ENCODE measurements at regions not wholly inside any gene's neighbourhood (a gene's known extent, or its start where the extent isn't known, plus 50 kb on each side); places are given as distances from the start of the nearest gene placed in this dataset.

- H3K4me3 ChIP-seq, result no peak overlapping the region
- CTCF ChIA-PET, result no interaction called here
- H3K4me2 ChIP-seq (ENCODE audit: control insufficient read depth, insufficient read depth), result no peak overlapping the region
- intact Hi-C loops (cut with micrococcal nuclease; ENCODE audit: unreplicated experiment), result no loop called here
- no TSS peak for BruUV-seq (replicated peaks)
- H3K9me3 ChIP-seq (replicated peaks; ENCODE audit: control insufficient read depth, insufficient read depth, low read length), result no peaks in the 10 kb centered on the region
- WGBS (ENCODE audit: insufficient coverage, insufficient replicate concordance, low lambda C conversion rate, missing lambda C conversion rate), result 0% methylated on average over 2 of the region's 2 CpGs
- FAIRE-seq, result no peak
- no peaks in the 10 kb centered on the region for H3K79me2 ChIP-seq (ENCODE audit: control insufficient read depth, insufficient read depth, low read length)
- H3K27me3 ChIP-seq (replicated peaks in 1 of 2; ENCODE audit: control insufficient read depth in 2 of 2, insufficient read depth in 2 of 2, low read length in 1 of 2), result no peaks in the 10 kb centered on the region
- H3K36me3 ChIP-seq (ENCODE audit: control insufficient read depth in 2 of 2, insufficient read depth in 2 of 2, low read length in 1 of 2), result no peaks in the 10 kb centered on the region
- DNase-seq (ENCODE audit: low read depth, low spot score), result no peak
- no peak overlapping the region for H3K9ac ChIP-seq (ENCODE audit: control insufficient read depth, insufficient read depth, low read length)
- in situ Hi-C loops (cut with MboI), result no loop called here
- H3K4me1 ChIP-seq (ENCODE audit: control insufficient read depth, insufficient read depth, low read length), result no peaks in the 10 kb centered on the region
- SMC1A ChIA-PET (ENCODE audit: uncharacterized antibody, unreplicated experiment), result interaction anchor here (1.2 to 1.4 kb wide), 2 partner anchors 110 to 297 kb away, joined by 4 read pairs; no protein-coding TSS in a partner anchor
- H4K20me1 ChIP-seq (ENCODE audit: control insufficient read depth, insufficient read depth), result no peaks in the 10 kb centered on the region
- ATAC-seq, result no peak
- RAD21 ChIA-PET (ENCODE audit: unreplicated experiment), result no interaction called here
- no peak overlapping the region for H2AFZ ChIP-seq (ENCODE audit: control insufficient read depth, low read depth, low read length)
- no peak overlapping the region for H3K27ac ChIP-seq (ENCODE audit: control insufficient read depth, insufficient read depth)
- POLR2A ChIA-PET, result no interaction called here
- TF ChIP-seq TCF3 (IDR thresholded peaks at IDR 0.05; ENCODE audit: borderline replicate concordance, insufficient read depth, low read depth, low read length), result no peak
- no peak for TF ChIP-seq ZBTB40 (IDR thresholded peaks at IDR 0.05; ENCODE audit: borderline replicate concordance)
- TF ChIP-seq FOXK2 (IDR thresholded peaks at IDR 0.05), result no peak
- TF ChIP-seq, protein P1, sequence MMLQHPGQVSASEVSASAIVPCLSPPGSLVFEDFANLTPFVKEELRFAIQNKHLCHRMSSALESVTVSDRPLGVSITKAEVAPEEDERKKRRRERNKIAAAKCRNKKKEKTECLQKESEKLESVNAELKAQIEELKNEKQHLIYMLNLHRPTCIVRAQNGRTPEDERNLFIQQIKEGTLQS (IDR thresholded peaks at IDR 0.05; ENCODE audit: borderline replicate concordance, extremely low read depth, low read depth, low read length), result no peak
- TF ChIP-seq, protein P2, sequence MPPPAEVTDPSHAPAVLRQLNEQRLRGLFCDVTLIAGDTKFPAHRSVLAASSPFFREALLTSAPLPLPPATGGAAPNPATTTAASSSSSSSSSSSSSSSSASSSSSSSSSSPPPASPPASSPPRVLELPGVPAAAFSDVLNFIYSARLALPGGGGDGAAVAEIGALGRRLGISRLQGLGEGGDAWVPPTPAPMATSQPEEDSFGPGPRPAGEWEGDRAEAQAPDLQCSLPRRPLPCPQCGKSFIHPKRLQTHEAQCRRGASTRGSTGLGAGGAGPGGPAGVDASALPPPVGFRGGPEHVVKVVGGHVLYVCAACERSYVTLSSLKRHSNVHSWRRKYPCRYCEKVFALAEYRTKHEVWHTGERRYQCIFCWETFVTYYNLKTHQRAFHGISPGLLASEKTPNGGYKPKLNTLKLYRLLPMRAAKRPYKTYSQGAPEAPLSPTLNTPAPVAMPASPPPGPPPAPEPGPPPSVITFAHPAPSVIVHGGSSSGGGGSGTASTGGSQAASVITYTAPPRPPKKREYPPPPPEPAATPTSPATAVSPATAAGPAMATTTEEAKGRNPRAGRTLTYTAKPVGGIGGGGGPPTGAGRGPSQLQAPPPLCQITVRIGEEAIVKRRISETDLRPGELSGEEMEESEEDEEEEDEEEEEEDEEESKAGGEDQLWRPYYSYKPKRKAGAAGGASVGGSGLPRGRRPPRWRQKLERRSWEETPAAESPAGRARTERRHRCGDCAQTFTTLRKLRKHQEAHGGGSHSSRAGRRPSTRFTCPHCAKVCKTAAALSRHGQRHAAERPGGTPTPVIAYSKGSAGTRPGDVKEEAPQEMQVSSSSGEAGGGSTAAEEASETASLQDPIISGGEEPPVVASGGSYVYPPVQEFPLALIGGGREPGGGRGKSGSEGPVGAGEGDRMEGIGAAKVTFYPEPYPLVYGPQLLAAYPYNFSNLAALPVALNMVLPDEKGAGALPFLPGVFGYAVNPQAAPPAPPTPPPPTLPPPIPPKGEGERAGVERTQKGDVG (CRISPR knock-in tag; IDR thresholded peaks at IDR 0.05), result no peak
- TF ChIP-seq ZNF274 (IDR thresholded peaks at IDR 0.05; ENCODE audit: insufficient read depth, insufficient read length), result no peak
- no peak for TF ChIP-seq CTCF (IDR thresholded peaks at IDR 0.05 in 2 of 3, conservative IDR thresholded peaks at IDR 0.05 in 1 of 3; ENCODE audit: control insufficient read depth in 2 of 3, extremely low read depth in 1 of 3, insufficient read depth in 1 of 3, low read depth in 3 of 3, low read length in 3 of 3)
- no peak for TF ChIP-seq BCLAF1 (IDR thresholded peaks at IDR 0.05)
- TF ChIP-seq WRNIP1 (IDR thresholded peaks at IDR 0.05; ENCODE audit: borderline replicate concordance, low read depth, low read length), result no peak
- no peak for TF ChIP-seq NR2F1 (conservative IDR thresholded peaks at IDR 0.05)
- TF ChIP-seq JUNB (IDR thresholded peaks at IDR 0.05), result no peak
- no peak for TF ChIP-seq IKZF2 (IDR thresholded peaks at IDR 0.05)
Observed at GRCh38 chr3:66705076-66705475, 204.3 kb upstream of the LRIG1 start.

Measured in GM12878 (cell line).